GM19372 (cell line): ENCODE measurements at regions not wholly inside any gene's neighbourhood (a gene's known extent, or its start where the extent isn't known, plus 50 kb on each side); places are given as distances from the start of the nearest gene placed in this dataset.
"Not testable (repeated sequence)": the region's sequence is repeated elsewhere in the genome, so short reads cannot be mapped to it uniquely, and the experiment has no call there.

Experiments used
- ATAC-seq: cut with Tn5 transposase; IDR thresholded peaks from one replicate; pipeline ENCODE4 v1.9.1; 2021; ENCODE audit warnings: mild to moderate bottlenecking, low read depth, moderate library complexity; ENCODE audit not compliant: unreplicated experiment

- no peak for ATAC-seq
Observed at GRCh38 chr12:58745348-58746125, 174.8 kb downstream of the LRIG3 start.

DNA sequence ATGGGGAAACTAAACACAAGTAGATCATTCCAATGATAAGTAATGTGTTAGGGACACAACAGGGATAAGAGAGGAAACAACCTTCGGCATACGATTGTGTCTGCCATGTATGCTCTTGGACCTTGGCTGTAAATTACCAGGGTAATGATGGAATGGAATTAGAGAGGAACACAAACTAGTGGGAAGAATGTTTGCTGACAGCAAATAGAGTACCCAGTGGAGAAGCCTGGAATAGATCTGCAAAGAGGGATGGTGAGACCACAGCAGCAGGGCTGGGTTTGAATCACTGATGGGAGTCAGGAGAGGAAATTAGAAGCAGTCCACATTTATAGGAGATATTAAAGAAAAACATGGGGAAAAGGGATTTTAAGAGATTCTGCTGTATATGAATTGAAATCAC is 172.8 kb downstream of the LRIG3 start:
- ATAC-seq = no peak

DNA sequence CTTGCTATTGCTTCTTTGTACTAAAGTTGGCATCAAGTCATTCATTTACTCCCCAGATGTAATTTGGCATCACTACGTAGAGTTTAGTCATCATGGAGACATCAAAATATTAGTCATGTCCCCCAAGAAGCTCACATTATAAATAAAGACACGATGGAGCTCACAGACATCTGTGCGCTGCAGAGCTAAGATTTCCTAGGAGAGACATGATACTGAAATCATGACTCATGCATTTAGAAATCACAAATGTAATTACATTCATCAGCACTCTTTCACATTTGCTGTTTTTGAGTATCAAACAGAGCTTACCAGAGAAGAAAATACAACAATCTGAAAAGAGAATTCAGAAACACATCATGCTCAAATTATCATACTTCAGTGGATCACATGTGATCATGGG is 169.8 kb downstream of the LRIG3 start:
- no peak for ATAC-seq

GRCh38 chr12:58757422-58757821 is 162.9 kb downstream of the LRIG3 start:
- ATAC-seq = no peak

GRCh38 chr12:58759745-58760144 is 160.6 kb downstream of the LRIG3 start:
- not testable (repeated sequence) for ATAC-seq

DNA sequence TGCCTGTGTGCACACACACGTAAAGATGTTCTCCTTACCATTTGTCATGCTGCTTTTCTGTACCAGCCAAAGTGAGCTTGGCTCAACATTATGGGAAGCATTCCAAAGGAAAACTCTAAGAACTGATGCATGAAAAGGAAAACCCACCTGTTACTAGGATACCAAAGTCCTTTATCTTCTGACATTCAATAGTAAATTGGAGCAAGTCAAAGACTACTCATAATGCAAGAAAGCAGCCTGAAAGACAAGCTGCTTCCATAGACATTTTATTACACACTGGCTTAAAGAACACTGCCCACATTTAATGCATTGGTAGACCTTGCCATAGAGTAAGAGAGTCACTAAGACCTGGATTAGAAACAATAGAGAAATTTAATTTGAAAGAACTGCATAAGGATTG is 159.0 kb downstream of the LRIG3 start:
- ATAC-seq = no peak

GRCh38 chr12:58764100-58764953 is 156.0 kb downstream of the LRIG3 start:
- no peak for ATAC-seq

- no peak for ATAC-seq
Observed at GRCh38 chr12:58765076-58765475, 155.2 kb downstream of the LRIG3 start.

DNA sequence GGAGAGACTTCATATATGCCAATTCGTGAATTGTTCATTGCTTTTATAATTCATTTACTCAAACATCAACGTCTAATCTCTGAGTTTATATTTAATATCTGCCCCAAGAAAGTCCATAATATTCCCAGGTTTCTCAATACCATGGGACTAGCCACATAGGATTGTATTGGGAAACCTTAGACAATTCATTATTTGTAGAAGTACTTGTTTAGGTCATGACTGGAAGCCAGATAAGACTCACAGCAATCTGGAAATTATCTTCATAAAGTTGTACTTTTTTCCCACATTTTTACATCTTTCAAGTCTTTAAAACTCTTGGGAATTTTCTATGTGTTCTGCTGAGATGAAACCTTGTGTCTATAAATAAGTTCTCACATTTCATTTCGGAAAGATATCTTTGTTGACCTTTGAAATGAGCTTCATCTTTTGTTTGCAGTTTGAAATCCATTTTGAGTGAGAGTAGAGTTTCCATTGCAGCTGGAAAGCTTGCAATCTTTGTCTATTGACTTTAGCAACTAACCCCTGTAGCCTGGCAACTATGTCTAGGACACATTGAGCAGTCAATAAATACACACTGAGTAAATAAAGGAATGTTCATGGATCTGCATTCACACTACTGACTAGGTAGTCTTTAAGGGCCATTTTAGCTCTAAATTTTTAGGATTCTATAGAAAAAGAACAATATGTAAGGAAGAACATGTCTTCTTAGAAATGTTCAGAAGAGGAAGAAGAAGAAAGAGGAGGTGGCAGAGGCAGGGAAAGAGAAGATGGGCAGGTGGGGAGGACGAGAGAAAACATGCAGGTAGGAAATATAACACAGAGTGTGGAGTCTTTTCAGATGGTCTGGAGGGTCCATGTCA is 154.4 kb downstream of the LRIG3 start:
- ATAC-seq = no peak

- ATAC-seq = no peak
Observed at GRCh38 chr12:58766513-58766870, 153.8 kb downstream of the LRIG3 start.

- ATAC-seq = no peak
Observed at GRCh38 chr12:58767496-58767895, 152.8 kb downstream of the LRIG3 start.

DNA sequence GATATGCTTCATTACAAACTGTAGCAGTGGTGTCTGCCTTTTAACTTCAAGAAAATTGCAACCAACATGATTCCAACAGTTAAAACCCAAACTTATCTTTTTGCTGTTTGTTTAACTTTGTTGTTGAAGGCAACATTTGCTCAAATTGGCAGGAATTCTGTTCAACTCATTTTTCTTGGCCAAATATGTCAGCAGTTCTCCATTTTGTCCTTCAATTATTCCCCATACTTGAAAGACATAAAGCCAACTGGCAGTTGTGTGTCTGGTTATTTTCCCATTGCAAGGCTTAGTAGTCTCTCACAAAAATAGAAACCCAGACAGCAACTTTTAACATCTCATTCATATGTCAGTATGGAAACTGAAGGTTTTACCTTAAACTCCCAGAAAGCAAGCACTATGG is 146.3 kb downstream of the LRIG3 start:
- no peak for ATAC-seq

DNA sequence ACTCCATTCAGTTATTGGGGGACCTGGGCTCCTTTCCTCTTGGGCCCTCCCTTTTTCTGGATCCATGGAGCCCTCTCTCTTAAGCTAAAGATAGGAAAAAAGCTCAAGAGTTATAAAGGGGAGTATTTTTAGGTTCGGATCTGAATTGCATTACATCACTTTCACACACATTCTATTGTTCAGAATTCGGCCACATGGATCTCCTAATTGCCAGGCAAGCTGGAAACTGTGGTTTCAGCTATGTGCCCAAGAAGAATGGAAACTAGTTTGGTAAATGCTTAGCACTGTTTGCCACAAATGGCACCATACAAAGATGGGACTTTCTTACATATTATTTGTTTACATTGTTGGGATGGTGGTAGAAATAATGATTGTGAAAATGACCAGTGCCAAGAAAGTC is 145.6 kb downstream of the LRIG3 start:
- no peak for ATAC-seq

- no peak for ATAC-seq
Observed at GRCh38 chr12:58775396-58775795, 144.9 kb downstream of the LRIG3 start.

- ATAC-seq = no peak
Observed at GRCh38 chr12:58776144-58776543, 144.2 kb downstream of the LRIG3 start.

DNA sequence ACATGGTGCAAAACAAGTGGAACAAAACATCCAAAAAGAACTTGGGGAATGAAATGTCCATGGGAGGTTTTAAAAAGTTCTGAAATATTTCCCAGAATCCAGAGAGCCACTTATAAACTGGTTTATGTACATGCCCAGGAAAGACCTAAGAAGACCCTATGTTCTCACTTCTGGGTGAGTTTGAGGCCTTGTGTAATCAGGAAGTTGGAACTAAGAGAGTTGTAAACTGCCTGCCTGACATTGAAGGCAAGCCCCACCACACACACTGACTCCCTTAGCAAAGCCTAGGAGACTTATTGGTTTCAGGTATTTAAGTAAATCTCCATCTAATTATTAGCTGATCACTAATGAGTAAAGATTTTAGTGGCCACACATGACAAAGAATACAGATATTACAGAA is 142.5 kb downstream of the LRIG3 start:
- ATAC-seq = no peak

DNA sequence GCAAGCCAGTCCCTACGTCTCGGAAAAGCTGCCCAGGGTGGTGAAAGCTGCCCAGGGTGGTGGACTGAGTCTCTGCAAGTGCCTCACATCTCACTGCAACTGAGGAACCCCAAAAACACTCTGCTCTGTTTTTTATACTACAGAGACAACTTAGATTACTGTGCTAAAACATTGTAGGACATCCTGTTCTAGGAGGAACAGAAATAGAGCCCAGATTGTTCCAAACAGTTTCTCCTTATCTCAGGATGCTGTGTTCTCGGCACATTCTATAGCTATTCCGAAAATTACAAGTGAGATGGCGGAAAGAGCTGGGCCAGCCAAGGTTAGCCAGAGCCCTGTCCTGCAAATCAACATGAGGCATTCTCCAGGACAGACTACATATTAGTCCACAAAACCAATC is 138.7 kb downstream of the LRIG3 start:
- no peak for ATAC-seq

GRCh38 chr12:58787021-58787760 is 133.1 kb downstream of the LRIG3 start:
- no peak for ATAC-seq

GRCh38 chr12:58794859-58795258 is 125.4 kb downstream of the LRIG3 start:
- ATAC-seq = no peak

GRCh38 chr12:58795825-58796224 is 124.5 kb downstream of the LRIG3 start:
- no peak for ATAC-seq
